COLO829 (cell line): ENCODE measurements at regions not wholly inside any gene's neighbourhood (a gene's known extent, or its start where the extent isn't known, plus 50 kb on each side); places are given as distances from the start of the nearest gene placed in this dataset.
"Not testable (repeated sequence)": the region's sequence is repeated elsewhere in the genome, so short reads cannot be mapped to it uniquely, and the experiment has no call there.

Experiments
- DNase-seq: peaks from one replicate; pipeline ENCODE4 v3.0.0; 2012; ENCODE audit warnings: low spot score

- DNase-seq, result no peak
Measured at GRCh38 chr9:22170556-22170955, 161.5 kb upstream of the CDKN2B start.

- DNase-seq, result no peak
Measured at GRCh38 chr9:22170990-22171670, 162.0 kb upstream of the CDKN2B start.

- no peak for DNase-seq
Measured at GRCh38 chr9:22171691-22172090, 162.6 kb upstream of the CDKN2B start.

GRCh38 chr9:22173908-22174307, 164.8 kb upstream of the CDKN2B start:
- DNase-seq, result no peak

GRCh38 chr9:22175972-22176545, 167.0 kb upstream of the CDKN2B start:
- DNase-seq, result no peak

- DNase-seq, result not testable (repeated sequence)
Measured at GRCh38 chr9:22181021-22181420, 171.9 kb upstream of the CDKN2B start.

GRCh38 chr9:22189471-22189870, 180.4 kb upstream of the CDKN2B start:
- no peak for DNase-seq

- DNase-seq, result not testable (repeated sequence)
Measured at GRCh38 chr9:22197000-22197399, 187.9 kb upstream of the CDKN2B start.

GRCh38 chr9:22198681-22199080, 189.6 kb upstream of the CDKN2B start:
- no peak for DNase-seq

- DNase-seq, result no peak
Measured at GRCh38 chr9:22201256-22201655, 192.2 kb upstream of the CDKN2B start.

GRCh38 chr9:22203371-22204138, 194.4 kb upstream of the CDKN2B start:
- peak; percentile 32 for DNase-seq

GRCh38 chr9:22204240-22204639, 195.1 kb upstream of the CDKN2B start:
- DNase-seq, result no peak

- DNase-seq, result no peak
Measured at GRCh38 chr9:22206833-22207232, 197.7 kb upstream of the CDKN2B start.

GRCh38 chr9:22208846-22209585, 199.9 kb upstream of the CDKN2B start:
- DNase-seq, result no peak

- peak; percentile 63 for DNase-seq
Measured at GRCh38 chr9:22210262-22210661, 201.2 kb upstream of the CDKN2B start.

- DNase-seq, result no peak
Measured at GRCh38 chr9:22210936-22211335, 201.8 kb upstream of the CDKN2B start.

GRCh38 chr9:22211588-22212360, 202.7 kb upstream of the CDKN2B start:
- peak; percentile 75 for DNase-seq

GRCh38 chr9:22214021-22214420, 204.9 kb upstream of the CDKN2B start:
- DNase-seq, result no peak

- no peak for DNase-seq
Measured at GRCh38 chr9:22214497-22215031, 205.5 kb upstream of the CDKN2B start.

- no peak for DNase-seq
Measured at GRCh38 chr9:22215521-22215920, 206.4 kb upstream of the CDKN2B start.

GRCh38 chr9:22216730-22217172, 207.6 kb upstream of the CDKN2B start:
- no peak for DNase-seq
